Activated naive CD8-positive, alpha-beta T cell treated with anti-CD3 and anti-CD28 coated beads, Interleukin-2, amount 10 ng/mL, durations not matched to agents 7 days and 5 days (primary cell): ENCODE measurements at regions not wholly inside any gene's neighbourhood (a gene's known extent, or its start where the extent isn't known, plus 50 kb on each side); places are given as distances from the start of the nearest gene placed in this dataset.
A peak's percentile ranks its signal among the peaks of the same experiment; 100 is the strongest.
"Not testable (repeated sequence)": the region's sequence is repeated elsewhere in the genome, so short reads cannot be mapped to it uniquely, and the experiment has no call there.

ENCODE experiments used
- ATAC-seq: fragments of 150-1000 bp; cut with Tn5 transposase; one replicate; pipeline ENCODE4 v1.10.0; 2021; ENCODE audit warnings: low read depth, moderate library complexity
- POLR2A ChIA-PET: fragments of 350-600 bp; sonication (Branson Sonifier 250); formaldehyde crosslinking; loops from one replicate; lab custom pipeline; 2021; ENCODE audit warnings: antibody characterized with exemption; lab: Charles Lee
- DNase-seq: peaks from one replicate; pipeline ENCODE4 v3.0.0; 2021
- H3K27ac Mint-ChIP-seq: one replicate; pipeline ENCODE4 v1.8.0; 2022; ENCODE audit warnings: mild to moderate bottlenecking, mixed read lengths
- H3K27me3 Mint-ChIP-seq: one replicate; pipeline ENCODE4 v1.8.0; 2022; ENCODE audit warnings: mild to moderate bottlenecking, moderate library complexity, mixed read lengths
- H3K36me3 Mint-ChIP-seq: one replicate; pipeline ENCODE4 v1.8.0; 2021; ENCODE audit warnings: mild to moderate bottlenecking, mixed read lengths
- H3K4me1 Mint-ChIP-seq: one replicate; pipeline ENCODE4 v1.8.0; 2021; ENCODE audit warnings: mixed read lengths
- H3K4me3 Mint-ChIP-seq: one replicate; pipeline ENCODE4 v1.8.0; 2022; ENCODE audit warnings: mild to moderate bottlenecking, moderate library complexity, mixed read lengths
- H3K9me3 Mint-ChIP-seq: one replicate; pipeline ENCODE4 v1.8.0; 2021; ENCODE audit warnings: mixed read lengths

DNA sequence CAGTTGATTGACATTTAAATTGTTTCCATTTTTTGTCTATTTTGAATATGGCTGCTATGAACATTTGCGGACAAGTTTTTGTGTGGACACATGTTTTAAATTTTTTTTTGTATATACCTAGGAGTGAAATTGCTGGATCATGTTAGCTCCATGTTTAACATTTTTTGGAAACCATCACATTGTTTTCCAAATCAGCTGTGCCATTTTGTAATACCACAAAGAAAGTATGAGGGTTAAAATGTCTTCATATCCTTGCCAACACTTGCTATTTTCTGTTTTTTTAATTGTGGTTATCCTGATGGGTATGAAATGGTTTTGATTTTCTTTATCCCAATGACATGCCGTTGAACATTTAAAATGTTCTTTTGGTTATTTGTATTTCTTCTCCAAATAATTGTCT is 52.1 kb downstream of the CARTPT start:
- no peak for ATAC-seq
- H3K27ac Mint-ChIP-seq = no peak overlapping the region
- no peaks in the 10 kb centered on the region for H3K36me3 Mint-ChIP-seq
- peaks cover 7% of the 10 kb centered on the region for H3K4me1 Mint-ChIP-seq
- H3K9me3 Mint-ChIP-seq = no peaks in the 10 kb centered on the region
- H3K27me3 Mint-ChIP-seq = peaks cover 22% of the 10 kb centered on the region
- DNase-seq = no peak
- POLR2A ChIA-PET = no interaction called here
- no peak overlapping the region for H3K4me3 Mint-ChIP-seq

DNA sequence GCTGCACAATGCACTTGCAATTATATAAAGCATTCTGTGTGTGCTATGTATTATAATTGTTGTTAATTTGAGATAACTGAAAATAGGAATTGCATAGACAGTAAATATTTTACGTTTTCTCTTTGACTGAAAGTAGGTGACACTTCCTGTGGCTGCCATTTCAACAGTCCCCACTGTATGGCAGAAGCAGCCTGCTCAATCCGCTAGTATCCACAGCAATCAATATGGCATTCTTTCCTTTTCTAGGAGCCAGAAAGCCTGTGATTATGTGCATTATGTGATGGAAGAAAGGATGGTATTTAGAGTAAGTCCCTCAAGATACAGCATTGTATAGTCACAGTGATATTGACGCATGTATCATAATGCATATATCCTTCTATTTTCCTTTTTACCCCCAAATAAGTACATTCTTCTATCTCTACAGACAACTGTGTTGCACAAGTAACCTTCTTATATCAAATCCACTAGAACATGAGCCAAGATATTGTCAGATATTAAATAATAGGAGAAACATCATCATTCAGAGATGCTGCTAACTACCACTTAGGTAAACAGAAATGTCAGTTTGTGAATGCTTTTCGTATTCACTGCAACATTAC is 59.7 kb downstream of the CARTPT start:
- DNase-seq (no peak), ATAC-seq (no peak)
- Mint-ChIP-seq H3K4me3 (no peak overlapping the region), H3K27me3 (peaks cover 16% of the 10 kb centered on the region), H3K4me1 (peaks cover 14% of the 10 kb centered on the region), H3K9me3 (no peaks in the 10 kb centered on the region), H3K27ac (no peak overlapping the region), H3K36me3 (no peaks in the 10 kb centered on the region)
- POLR2A ChIA-PET = no interaction called here

DNA sequence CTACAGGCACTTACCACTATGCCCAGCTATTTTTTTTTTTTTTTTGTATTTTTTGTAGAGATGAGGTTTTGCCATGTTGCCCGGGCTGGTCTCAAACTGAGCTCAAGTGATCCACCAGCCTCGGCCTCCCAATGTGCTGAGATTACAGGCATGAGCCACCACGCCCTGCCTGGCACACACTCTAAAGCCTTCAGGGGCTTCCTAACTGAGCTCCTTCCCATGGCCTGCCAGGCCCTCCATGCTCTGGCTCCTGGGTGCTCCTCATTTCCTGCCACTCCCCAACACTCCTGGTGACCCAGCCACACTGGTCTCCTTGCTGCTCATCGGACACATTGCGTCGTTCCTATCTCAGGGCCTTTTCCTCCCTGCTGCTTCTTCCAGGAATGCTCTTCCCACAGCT is 61.5 kb downstream of the CARTPT start:
- Mint-ChIP-seq H3K4me3 (no peak overlapping the region), H3K4me1 (peaks cover 18% of the 10 kb centered on the region), H3K36me3 (no peaks in the 10 kb centered on the region), H3K27ac (no peak overlapping the region), H3K9me3 (no peaks in the 10 kb centered on the region), H3K27me3 (peaks cover 16% of the 10 kb centered on the region)
- ATAC-seq (no peak), DNase-seq (no peak)
- POLR2A ChIA-PET = no interaction called here

DNA sequence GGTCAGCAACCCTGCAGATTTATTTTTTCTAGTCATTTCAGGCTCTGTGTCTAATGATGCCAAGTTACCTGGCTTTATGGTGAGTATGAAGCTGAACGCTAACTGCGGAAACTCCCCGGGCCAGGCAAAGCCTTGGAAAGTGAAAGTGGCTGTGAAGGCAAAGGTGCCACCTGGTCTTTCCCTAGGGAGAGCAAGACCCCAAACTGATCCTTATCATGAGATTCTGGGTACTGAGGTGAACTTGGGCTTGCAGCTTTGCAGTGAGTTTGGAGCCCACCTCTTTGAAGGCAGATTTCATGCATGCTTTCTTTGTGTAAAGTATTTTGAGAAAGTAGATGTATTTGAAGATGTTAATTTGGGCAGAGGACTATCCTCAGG is 63.3 kb downstream of the CARTPT start:
- POLR2A ChIA-PET = no interaction called here
- Mint-ChIP-seq H3K36me3 (no peaks in the 10 kb centered on the region), H3K4me3 (peak overlapping the region; percentile 72), H3K27me3 (peaks cover 4% of the 10 kb centered on the region), H3K27ac (no peak overlapping the region), H3K9me3 (no peaks in the 10 kb centered on the region), H3K4me1 (peaks cover 18% of the 10 kb centered on the region)
- ATAC-seq (no peak), DNase-seq (no peak)

DNA sequence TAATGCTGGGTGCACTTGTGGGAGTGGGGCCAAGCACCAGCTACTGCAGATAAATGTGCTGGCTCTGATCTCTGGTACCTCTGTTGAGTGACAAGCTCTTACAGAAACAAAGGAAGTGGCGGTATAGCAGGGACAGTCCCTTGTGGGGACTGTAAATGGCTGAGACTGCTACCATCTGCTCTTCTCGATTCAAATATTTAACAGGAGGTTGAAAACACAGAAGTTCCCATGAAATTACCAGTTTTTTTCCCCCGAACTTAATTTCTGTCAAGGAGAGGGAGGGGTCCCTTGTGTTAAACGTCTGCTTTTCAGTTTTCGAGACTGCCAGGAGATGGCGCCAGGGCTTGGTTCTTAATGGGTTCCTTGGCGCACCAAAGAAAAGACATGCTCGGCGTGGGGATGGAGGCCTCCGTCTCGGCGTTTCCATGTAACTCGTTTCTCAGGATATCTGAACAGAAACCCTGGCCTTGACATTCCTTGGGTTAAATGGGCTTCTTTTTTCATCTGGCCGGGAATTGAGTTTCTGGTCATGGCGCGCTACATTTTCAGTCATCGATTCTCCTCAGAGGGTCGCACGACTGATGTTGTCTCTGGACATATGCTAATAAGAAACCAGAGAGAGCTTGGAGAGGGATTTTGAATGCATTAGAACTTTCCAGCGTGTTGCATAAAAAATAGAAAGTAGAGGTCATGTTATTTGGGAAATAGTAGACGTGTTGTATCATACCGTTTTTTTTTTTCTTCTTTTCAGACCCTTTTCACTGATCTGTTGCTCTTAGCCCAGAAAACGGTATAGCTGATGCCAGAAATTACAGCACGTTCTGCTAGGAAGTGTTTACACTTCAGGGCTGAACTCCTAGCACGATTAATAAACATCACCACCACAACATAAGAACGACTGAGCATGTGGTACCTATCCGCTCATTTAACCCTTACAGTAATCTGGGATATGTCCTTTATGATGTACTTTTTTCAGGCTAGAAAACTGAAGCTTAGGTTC is 64.0 kb downstream of the CARTPT start:
- Mint-ChIP-seq H3K36me3 (no peaks in the 10 kb centered on the region), H3K27me3 (peaks cover 4% of the 10 kb centered on the region), H3K27ac (no peak overlapping the region), H3K4me3 (peak overlapping the region; percentile 72), H3K4me1 (peaks cover 18% of the 10 kb centered on the region), H3K9me3 (no peaks in the 10 kb centered on the region)
- POLR2A ChIA-PET = no interaction called here
- DNase-seq (peak; percentile 40), ATAC-seq (peak; percentile 98)

DNA sequence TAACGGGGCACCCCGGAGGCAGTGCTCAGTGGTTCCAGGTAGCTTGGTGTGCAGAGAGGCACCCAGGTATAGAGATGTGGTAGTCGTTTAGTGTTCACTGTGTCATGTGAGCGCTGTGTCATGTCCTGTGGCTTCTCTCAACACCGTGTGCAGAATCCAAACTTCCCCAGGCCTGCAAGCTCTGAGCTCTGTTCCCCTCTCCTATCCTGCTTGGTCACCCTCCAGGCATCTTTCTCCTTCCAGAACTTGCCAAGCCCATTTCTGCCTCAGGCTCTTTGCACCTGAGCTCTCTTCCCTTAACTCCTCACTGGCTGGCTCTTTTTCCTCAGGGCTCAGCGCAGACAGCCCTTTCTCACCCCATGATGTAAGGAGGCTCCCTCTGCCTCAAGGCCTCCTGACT is 64.8 kb downstream of the CARTPT start:
- H3K9me3 Mint-ChIP-seq = peaks cover 2% of the 10 kb centered on the region
- ATAC-seq (no peak), DNase-seq (no peak)
- peaks cover 18% of the 10 kb centered on the region for H3K4me1 Mint-ChIP-seq
- no peak overlapping the region for H3K27ac Mint-ChIP-seq
- H3K4me3 Mint-ChIP-seq = no peak overlapping the region
- H3K27me3 Mint-ChIP-seq = peaks cover 3% of the 10 kb centered on the region
- POLR2A ChIA-PET = no interaction called here
- no peaks in the 10 kb centered on the region for H3K36me3 Mint-ChIP-seq

DNA sequence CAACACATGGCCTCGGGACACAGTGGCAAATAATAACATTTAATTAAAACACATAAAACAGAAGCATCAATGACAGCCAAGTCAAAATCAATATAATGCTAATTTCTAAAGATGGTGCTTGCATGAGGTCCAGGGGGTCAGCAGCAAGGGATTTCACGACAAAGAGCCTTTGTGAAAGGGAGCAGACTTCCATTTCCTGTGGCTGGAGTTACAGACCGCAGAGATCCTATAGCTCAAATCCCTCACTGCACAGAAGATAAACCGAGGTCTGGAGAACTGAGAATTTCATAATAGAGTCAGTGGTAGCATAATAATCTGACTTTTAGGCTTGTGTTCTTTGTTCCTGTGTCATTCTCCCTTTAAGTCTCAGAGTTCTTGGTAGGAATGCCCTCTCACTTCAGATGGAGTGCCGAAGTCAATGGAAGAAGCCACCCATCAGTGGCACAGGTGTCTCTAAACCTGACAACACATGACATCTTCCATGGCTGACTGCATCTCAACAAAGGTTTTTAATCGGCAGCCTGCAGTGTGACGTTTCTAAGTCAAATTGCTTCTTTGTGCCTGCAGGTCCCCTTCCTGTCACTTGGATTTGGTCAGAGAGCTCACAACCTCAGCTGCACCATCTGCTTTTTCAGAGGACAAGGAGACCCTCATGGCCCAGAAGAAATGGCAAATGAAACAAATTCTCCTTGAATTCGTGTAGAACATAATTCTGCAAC is 67.4 kb downstream of the CARTPT start:
- DNase-seq = no peak
- peaks cover 6% of the 10 kb centered on the region for H3K9me3 Mint-ChIP-seq
- H3K36me3 Mint-ChIP-seq = no peaks in the 10 kb centered on the region
- ATAC-seq = no peak
- no peak overlapping the region for H3K27ac Mint-ChIP-seq
- POLR2A ChIA-PET = no interaction called here
- H3K4me1 Mint-ChIP-seq = peaks cover 18% of the 10 kb centered on the region
- H3K27me3 Mint-ChIP-seq = peaks cover 9% of the 10 kb centered on the region
- H3K4me3 Mint-ChIP-seq = no peak overlapping the region

DNA sequence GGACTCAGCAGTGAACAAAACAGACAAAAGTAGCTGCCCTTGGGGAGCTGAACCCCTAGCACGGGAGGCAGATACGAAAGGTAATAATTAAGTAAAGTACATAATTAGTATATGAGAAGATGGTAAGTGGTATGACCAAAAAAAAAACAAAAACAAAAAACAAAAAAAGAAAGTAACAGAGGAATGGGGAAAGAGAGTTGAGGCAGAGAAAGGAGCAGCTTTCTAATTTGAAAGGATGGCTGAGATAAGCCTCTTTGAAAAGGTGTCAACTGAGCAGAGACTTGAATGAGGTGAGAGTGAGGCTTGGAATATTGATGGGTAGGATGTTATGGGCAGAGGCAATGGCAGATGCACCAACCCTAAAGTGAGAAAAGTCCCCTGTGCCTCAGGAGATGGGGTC is 69.7 kb downstream of the CARTPT start:
- H3K27me3 Mint-ChIP-seq = peaks cover 9% of the 10 kb centered on the region
- H3K27ac Mint-ChIP-seq = no peak overlapping the region
- ATAC-seq (no peak), DNase-seq (no peak)
- no peaks in the 10 kb centered on the region for H3K36me3 Mint-ChIP-seq
- POLR2A ChIA-PET = no interaction called here
- peaks cover 4% of the 10 kb centered on the region for H3K4me1 Mint-ChIP-seq
- H3K4me3 Mint-ChIP-seq = no peak overlapping the region
- peaks cover 10% of the 10 kb centered on the region for H3K9me3 Mint-ChIP-seq

DNA sequence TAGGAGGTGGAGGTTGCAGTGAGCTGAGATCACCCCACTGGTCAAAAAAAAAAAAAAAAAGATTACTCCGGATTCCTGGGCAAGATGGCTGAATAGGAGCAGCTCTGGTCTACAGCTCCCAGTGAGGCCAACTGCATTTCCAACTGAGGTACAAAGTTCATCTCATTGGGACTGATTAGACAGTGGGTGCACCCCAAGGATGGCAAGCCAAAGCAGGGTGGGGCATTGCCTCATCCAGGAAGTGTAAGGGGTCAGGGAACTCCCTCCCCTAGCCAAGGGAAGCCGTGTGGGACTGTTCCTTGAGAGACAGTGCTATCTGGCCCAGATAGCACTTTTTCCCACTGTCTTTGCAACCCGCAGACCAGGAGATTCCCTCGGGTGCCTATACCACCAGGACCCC is 70.7 kb downstream of the CARTPT start:
- H3K27me3 Mint-ChIP-seq = peaks cover 9% of the 10 kb centered on the region
- POLR2A ChIA-PET = no interaction called here
- H3K27ac Mint-ChIP-seq = no peak overlapping the region
- ATAC-seq (no peak), DNase-seq (no peak)
- no peaks in the 10 kb centered on the region for H3K36me3 Mint-ChIP-seq
- H3K4me3 Mint-ChIP-seq = no peak overlapping the region
- peaks cover 10% of the 10 kb centered on the region for H3K9me3 Mint-ChIP-seq
- no peaks in the 10 kb centered on the region for H3K4me1 Mint-ChIP-seq

DNA sequence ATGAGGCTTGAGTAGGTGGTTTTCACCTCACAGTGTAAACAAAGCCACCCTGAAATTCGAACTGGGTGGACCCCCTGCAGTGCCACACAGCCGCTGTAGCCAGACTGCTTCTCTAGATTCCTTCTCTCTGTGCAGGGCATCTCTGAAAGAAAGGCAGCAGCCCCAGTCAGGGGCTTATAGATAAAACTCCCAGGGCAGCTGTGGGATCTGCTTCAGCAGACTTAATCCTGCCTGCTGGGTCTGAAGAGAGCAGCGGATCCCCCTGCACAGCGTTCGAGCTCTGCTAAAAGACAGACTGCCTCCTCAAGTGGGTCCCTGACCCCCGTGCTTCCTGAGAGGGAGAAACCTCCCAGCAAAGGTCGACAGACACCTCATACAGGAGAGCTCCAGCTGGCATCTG is 71.4 kb downstream of the CARTPT start:
- peaks cover 9% of the 10 kb centered on the region for H3K27me3 Mint-ChIP-seq
- no peaks in the 10 kb centered on the region for H3K4me1 Mint-ChIP-seq
- no peak overlapping the region for H3K27ac Mint-ChIP-seq
- peaks cover 12% of the 10 kb centered on the region for H3K9me3 Mint-ChIP-seq
- POLR2A ChIA-PET = no interaction called here
- DNase-seq (no peak), ATAC-seq (no peak)
- no peak overlapping the region for H3K4me3 Mint-ChIP-seq
- H3K36me3 Mint-ChIP-seq = no peaks in the 10 kb centered on the region

DNA sequence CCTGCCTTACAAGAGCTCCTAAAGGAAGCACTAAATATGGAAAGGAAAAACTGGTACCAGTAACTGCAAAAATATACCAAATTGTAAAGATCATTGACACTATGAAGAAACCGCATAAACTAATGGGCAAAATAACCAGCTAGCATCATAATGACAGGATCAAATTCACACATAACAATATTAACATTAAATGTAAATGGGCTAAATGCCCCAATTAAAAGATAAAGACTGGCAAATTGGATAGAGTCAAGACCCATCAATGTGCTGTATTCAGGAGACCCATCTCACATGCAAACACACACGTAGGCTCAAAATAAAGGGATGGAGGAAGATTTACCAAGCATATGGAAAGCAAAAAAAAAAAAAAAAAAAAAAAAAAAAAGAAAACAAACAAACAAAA is 73.0 kb downstream of the CARTPT start:
- H3K36me3 Mint-ChIP-seq, POLR2A ChIA-PET, DNase-seq: not testable (repeated sequence)

DNA sequence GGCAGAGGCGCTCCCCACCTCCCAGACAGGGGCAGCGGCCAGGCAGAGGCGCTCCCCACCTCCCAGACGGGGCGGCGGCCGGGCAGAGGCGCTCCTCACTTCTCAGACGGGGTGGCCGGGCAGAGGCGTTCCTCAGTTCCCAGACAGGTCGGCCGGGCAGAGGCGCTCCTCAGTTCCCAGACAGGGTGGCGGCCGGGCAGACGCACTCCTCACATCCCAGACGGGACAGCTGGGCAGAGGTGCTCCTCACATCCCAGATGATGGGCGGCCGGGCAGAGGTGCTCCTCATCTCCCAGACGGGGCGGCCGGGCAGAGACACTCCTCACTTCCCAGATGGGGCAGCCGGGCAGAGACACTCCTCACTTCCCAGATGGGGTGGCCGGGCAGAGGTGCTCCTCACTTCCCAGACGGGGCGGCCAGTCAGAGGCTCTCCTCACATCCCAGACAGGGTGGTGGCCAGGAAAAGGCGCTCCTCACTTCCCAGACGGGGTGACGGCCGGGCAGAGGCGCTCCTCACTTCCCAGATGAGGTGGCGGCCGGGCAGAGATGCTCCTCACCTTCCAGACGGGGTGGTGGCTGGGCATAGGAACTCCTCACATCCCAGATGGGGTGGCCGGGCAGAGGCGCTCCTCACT is 75.1 kb downstream of the CARTPT start:
- no peak for DNase-seq
- Mint-ChIP-seq H3K27ac (no peak overlapping the region), H3K9me3 (peaks cover 9% of the 10 kb centered on the region), H3K27me3 (peaks cover 7% of the 10 kb centered on the region), H3K4me1 (no peaks in the 10 kb centered on the region), H3K4me3 (no peak overlapping the region), H3K36me3 (no peaks in the 10 kb centered on the region)
- POLR2A ChIA-PET = no interaction called here
- ATAC-seq = no peak

More for the DNA sequence above, 73.0 kb downstream of the CARTPT start:
- H3K27me3 Mint-ChIP-seq = peaks cover 11% of the 10 kb centered on the region
- not testable (repeated sequence) for H3K27ac Mint-ChIP-seq, ATAC-seq, H3K4me1 Mint-ChIP-seq, H3K4me3 Mint-ChIP-seq
- H3K9me3 Mint-ChIP-seq = peaks cover 12% of the 10 kb centered on the region

DNA sequence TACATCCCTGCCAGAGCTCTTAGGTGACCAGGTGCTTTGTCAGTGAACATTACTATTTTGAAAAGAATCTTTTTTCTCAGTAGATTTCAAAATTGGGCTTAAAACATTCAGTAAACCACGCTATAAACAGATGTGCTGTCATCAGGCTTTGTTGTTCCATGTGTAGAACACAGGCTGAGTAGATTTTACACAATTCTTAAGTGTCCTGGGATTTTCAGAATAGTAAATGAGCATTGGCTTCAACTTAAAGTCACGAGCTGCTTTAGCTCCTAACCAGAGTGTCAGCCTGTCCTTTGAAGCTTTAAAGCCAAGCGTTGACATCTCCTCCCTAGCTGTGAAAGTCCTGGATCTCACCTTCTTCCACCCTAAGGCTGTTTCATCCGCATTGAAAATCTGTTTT is 83.6 kb downstream of the CARTPT start:
- POLR2A ChIA-PET = no interaction called here
- H3K27ac Mint-ChIP-seq = no peak overlapping the region
- DNase-seq (no peak), ATAC-seq (no peak)
- H3K4me3 Mint-ChIP-seq = no peak overlapping the region
- H3K9me3 Mint-ChIP-seq = peaks cover 3% of the 10 kb centered on the region
- H3K27me3 Mint-ChIP-seq = peaks cover 33% of the 10 kb centered on the region
- H3K36me3 Mint-ChIP-seq = no peaks in the 10 kb centered on the region
- no peaks in the 10 kb centered on the region for H3K4me1 Mint-ChIP-seq
